GM12872 (cell line): ENCODE measurements at regions not wholly inside any gene's neighbourhood (a gene's known extent, or its start where the extent isn't known, plus 50 kb on each side); places are given as distances from the start of the nearest gene placed in this dataset.

Source experiments
- TF ChIP-seq, protein P1 (sequence below): IDR thresholded peaks from 3 replicates; pipeline ENCODE4 v1.5.1; 2011; ENCODE audit warnings: low read depth, mild to moderate bottlenecking, low read length, moderate library complexity; ENCODE audit not compliant: insufficient read depth

DNA sequence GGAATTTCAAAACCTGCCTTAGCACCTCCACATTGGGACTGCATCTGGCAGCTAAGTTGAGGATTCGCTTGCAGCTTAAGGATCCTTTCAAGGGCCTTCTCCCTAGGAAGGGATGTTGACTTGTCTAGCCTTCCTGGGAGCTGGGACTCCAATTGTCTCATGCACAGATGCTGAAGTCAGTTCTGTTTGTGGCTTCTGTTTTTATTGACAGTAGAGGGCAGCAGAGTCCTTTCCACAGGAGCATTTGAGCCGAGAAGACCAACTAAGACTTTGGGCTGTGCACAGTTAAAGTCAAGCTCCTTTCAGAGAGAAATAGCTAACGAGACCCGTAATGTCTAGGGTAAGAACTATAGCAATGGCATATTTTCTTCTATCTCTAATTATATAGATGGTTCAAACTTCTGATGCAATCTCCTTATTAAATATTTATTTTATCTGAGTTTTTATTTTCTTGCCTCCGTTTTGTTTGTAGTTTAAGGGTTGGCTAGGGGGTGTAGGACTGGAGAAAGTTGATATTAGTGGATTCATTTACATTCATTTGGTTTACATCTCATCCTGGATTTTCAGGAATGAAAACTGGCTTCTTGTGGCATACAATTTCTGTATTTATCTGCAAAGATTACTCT lies 59.7 kb upstream of the KBTBD8 start:
- TF ChIP-seq, protein P1, sequence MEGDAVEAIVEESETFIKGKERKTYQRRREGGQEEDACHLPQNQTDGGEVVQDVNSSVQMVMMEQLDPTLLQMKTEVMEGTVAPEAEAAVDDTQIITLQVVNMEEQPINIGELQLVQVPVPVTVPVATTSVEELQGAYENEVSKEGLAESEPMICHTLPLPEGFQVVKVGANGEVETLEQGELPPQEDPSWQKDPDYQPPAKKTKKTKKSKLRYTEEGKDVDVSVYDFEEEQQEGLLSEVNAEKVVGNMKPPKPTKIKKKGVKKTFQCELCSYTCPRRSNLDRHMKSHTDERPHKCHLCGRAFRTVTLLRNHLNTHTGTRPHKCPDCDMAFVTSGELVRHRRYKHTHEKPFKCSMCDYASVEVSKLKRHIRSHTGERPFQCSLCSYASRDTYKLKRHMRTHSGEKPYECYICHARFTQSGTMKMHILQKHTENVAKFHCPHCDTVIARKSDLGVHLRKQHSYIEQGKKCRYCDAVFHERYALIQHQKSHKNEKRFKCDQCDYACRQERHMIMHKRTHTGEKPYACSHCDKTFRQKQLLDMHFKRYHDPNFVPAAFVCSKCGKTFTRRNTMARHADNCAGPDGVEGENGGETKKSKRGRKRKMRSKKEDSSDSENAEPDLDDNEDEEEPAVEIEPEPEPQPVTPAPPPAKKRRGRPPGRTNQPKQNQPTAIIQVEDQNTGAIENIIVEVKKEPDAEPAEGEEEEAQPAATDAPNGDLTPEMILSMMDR, result peak; percentile 80

DNA sequence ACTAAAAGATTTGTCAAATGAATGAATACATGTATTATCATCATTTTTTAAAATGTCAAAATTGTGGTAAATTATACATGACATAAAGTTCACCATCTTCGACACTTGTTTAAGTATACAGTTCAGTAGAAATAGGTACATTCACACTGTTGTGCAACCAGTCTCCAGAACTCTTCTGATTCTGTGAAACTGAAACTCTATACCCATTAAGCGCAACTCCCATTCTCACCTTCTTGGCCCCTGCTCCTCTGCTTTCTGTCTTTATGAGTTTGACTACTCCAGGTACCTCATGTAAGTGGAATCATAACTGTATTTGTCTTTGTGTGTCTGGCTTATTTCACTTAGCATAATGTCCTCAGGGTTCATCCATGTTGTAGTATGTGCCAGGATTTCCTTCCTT lies 50.1 kb upstream of the KBTBD8 start:
- TF ChIP-seq, protein P1, result no peak
